HG03520 (cell line): ENCODE measurements at regions not wholly inside any gene's neighbourhood (a gene's known extent, or its start where the extent isn't known, plus 50 kb on each side); places are given as distances from the start of the nearest gene placed in this dataset.

Experiments
- ATAC-seq: cut with Tn5 transposase; IDR thresholded peaks from one replicate; pipeline ENCODE4 v1.9.1; 2021; ENCODE audit warnings: mild to moderate bottlenecking, moderate library complexity; ENCODE audit not compliant: unreplicated experiment

DNA sequence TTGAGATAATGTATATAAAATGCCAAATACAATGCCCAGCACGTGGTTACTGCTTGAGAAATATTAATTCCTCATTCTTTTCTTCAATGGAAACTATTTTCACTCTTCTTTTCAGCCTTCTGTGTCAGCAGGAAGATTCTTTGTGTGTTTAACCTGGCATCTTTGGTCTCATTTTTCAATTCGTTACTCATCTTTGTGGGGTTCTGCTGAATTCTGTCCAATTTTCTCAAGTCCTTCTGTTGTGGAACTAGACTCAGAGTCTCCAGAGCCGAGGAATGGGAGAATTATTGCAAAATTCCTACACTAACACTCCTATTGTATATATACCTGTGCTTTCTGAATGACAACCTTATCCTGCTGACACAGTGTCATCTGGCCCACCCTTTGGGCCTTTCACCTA lies 96.8 kb upstream of the RGMA start:
- ATAC-seq = no peak

DNA sequence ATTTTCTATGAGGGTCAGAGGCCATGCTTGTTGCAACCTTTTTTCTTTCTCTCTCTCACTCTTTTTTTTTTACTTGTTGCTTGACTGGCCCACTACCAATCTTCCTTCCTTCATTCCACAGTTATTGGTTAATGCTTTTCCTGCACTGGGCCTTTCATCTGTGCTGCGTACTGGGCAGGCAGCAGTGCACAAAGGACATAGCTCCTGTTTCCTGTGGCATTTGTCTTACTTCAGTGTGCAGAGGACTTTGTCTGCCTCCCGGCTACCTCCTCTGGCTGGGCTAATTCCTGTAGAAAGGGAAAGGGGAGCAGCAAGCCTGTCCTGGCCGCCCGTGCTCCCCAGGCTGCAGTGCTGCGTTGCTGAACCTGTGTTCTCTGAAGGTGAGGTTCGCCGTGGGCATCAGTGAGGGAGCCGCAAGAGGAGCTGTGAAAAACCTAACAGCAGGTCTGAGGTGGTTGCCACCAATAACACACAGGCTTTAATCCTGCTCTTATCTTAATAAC lies 93.7 kb upstream of the RGMA start:
- ATAC-seq = no peak

- ATAC-seq = no peak
These were observed 91.6 kb upstream of the RGMA start for GRCh38 chr15:93180656-93181055.

DNA sequence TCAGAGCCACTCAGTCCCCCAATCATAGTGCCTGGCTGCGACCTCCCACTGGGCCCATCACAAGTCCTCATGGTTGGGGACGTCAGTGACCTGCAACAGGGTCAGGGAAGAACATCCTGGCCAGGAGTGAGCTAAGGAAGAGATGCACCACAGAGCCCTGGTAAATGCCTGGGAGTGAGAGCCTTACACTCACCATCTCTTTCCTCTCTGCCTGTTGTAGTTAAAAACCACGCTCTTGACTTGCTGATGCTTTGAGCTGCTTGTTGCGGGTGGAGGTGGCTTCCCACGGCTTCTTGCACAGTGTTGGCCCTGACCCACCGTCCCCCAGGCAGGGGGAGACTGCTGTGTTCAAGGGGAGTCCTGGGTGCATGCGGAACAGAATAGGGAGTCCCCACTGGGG lies 91.1 kb upstream of the RGMA start:
- ATAC-seq = no peak

DNA sequence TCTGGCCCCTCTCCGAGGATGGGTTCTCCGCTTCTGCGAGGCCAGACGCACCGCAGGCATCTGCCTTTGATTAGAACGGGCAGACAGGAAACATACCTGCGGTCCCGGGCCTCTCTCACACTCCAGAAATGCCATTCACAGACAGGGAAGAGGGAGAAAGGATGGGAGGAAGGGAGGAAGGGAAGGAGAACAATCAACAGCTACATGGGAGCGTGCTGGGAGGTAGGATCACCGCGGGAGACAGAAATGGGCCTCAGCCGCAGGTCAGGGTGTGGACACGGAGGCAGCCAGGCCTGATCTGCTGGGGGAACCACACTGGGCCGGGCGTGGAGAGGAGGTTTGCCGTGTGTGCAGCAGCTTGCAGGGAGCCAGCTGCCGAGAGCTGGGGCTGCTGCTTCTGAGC lies 90.7 kb upstream of the RGMA start:
- ATAC-seq = no peak

- ATAC-seq = no peak
These were observed 90.1 kb upstream of the RGMA start for GRCh38 chr15:93179072-93179471.

GRCh38 chr15:93178371-93178770 lies 89.4 kb upstream of the RGMA start:
- no peak for ATAC-seq

- no peak for ATAC-seq
These were observed 87.1 kb upstream of the RGMA start for GRCh38 chr15:93176065-93176464.

DNA sequence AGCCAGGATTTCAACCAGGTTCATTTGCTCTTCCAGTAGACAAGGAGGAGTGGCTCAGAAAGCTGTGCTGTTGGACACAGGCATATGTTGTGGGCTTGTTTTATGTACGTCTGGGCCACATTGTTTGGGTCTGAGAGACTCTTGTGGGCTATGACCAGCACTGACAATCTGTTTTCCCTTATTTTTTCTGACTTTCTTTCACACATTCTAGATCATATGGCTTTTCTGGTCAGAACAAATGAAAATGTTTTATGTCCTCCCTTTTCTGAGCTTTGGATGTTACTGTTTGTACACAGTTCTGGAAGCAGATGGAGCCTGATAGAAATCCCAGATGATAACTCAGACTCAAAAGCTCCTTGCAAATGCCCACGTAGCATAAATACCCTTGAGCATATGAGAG lies 85.8 kb upstream of the RGMA start:
- ATAC-seq = no peak

DNA sequence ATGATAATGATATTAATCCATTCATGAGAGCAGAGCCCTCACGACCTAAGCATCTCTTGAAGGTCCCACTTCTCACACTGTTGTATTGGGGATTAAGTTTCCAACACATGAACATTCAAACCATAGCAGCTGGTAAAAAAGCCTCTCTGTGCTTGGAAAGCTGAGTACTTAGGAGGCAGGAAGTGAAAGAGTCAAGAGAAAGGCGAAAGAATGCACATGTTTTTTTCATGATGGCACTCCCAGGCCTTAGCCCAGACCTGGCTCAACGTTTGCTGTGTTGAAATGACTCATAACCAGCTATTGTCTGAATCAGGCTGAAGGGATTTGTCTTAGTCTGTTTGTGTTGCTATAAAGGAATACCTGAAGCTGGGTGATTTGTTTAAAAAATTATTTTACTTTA lies 84.4 kb upstream of the RGMA start:
- no peak for ATAC-seq

- ATAC-seq = no peak
These were observed 82.5 kb upstream of the RGMA start for GRCh38 chr15:93171476-93171875.

DNA sequence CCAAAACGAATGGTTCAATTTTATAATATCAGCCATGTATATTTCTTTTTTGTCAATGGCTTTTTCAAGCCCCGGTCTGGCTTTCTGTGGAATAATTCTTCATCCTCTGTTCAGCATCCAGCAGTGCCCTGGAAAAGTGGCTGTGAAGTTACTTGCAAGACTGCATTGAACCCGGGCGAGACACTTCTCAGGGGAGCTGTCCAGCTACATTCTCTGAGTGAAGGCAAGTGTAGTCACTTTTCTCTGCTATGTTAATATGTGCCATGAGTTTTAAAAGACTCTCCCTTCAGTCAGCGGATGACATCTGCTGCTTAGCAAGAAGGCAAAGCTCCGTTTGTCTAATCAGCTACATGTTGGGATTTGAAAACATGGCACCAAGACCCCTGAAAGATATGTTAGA lies 81.3 kb upstream of the RGMA start:
- ATAC-seq = no peak

GRCh38 chr15:93168910-93169309 lies 79.9 kb upstream of the RGMA start:
- ATAC-seq = no peak

DNA sequence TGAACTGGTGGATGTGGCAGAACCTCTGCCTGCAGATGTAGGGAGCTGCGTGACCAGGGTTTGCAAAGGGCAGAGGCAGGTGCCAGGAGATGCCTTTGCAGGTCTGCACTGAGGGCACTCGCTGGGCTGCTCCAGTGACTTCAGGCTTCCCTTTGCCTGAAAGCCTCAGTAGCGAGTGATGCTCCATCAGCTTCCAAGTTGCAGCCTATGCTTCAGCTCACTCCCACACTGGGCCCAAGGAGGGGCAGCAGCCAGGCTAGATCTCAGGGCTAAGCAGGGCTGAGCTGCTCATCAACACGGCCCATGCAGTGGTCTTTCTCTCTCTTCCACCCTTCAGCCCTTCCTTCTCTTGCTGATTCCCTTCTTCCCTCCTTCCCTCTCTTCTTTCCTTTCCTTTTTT lies 78.3 kb upstream of the RGMA start:
- no peak for ATAC-seq

GRCh38 chr15:93166675-93167074 lies 77.7 kb upstream of the RGMA start:
- ATAC-seq = no peak

DNA sequence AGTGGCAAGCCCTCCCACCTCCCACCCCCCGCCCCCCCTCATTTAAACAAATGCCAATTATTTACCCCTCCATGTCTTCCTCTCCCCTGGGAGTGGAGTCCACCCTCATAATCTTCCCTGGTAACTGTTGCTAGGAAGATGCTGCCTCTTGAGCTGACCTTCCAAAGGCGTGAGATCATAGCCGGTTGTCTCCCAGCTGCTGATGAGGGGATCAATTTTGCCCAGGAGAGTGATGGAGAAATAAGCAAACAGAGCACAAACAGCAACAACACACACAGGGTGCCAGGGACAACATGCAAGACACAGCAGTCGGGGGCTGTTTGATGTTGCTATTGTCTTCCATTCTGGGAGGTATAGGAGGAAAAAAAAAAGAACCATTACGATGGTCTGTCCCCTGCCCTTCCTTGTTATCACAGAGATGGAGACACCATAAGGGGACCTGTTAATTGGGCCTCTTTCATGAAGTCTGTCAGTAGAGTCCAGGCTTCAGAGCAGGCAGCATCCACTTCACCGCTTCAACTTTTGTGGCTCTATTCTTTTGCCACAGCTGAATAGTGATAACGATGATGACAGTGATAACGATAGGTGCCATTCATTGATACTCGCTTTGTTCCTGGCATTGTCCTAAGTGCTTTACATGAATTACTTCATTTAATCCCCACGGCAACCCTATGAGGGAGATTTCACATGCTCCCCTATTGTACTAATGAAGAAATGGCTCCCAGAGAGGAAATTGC lies 76.9 kb upstream of the RGMA start:
- ATAC-seq = no peak

GRCh38 chr15:93164409-93164808 lies 75.4 kb upstream of the RGMA start:
- ATAC-seq = no peak

- no peak for ATAC-seq
These were observed 73.5 kb upstream of the RGMA start for GRCh38 chr15:93162560-93162959.

GRCh38 chr15:93159930-93160329 lies 70.9 kb upstream of the RGMA start:
- ATAC-seq = no peak

- ATAC-seq = no peak
These were observed 69.3 kb upstream of the RGMA start for GRCh38 chr15:93158097-93158900.

DNA sequence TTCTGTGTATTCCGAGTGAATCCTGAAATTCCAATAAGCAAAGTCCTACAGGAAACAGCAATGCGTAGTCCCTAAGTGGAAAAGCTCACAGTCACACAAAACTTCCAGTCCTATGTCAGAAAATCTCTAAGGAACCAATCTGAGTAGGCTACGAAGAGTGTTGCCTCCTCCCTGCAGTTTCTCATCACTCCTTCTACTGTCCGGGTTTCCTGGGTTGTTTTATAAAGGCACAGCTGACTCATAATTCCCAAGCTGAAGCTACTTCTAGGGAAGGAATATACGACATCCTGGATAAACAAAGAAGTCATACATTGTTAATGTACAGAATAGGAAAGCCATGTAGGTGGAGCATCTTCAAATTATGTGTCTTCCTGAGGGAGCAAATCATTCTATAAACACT lies 65.7 kb upstream of the RGMA start:
- no peak for ATAC-seq

DNA sequence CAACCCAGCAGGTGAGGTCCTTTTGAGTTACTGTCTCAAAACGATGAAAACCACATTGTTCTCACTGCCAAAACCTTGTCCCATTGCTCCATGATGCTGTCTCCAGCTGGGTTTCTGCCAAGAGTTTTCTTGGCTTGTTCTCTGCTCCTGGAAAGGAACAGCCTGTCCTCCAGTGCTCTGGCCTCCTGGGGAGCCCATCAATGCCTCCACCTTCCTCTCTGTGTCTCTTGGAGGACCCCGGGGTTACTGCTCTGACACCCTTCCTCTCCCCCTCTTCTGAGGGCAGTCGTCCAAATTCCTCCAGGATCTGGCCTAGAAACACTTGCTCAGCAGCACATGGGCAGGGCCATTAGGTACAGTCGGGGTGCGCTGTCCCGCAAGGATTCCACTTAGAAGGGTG lies 63.9 kb upstream of the RGMA start:
- ATAC-seq = no peak
